Liver (tissue), 7 donors: ENCODE measurements at regions not wholly inside any gene's neighbourhood (a gene's known extent, or its start where the extent isn't known, plus 50 kb on each side); places are given as distances from the start of the nearest gene placed in this dataset.

Experiments used
- DNase-seq: peaks from one replicate; pipeline ENCODE4 v3.0.0-alpha.2; 2017; ENCODE audit warnings: low spot score
- H3K27ac ChIP-seq, 2 donors: one replicate each; pipeline ENCODE4 v1.7.0; 2013; ENCODE audit warnings: inconsistent platforms in 2 of 2, low read length in 2 of 2, control low read depth in 1 of 2, low read depth in 1 of 2, mild to moderate bottlenecking in 1 of 2
- H3K27me3 ChIP-seq, 4 donors: one replicate each; pipeline versions ENCODE4 v1.6.1 to v1.7.0; 2013; ENCODE audit warnings: low read length in 3 of 4, inconsistent platforms in 1 of 4, mild to moderate bottlenecking in 1 of 4, moderate library complexity in 1 of 4; ENCODE audit not compliant: control insufficient read depth in 4 of 4, insufficient read depth in 4 of 4
- H3K36me3 ChIP-seq, 4 donors: one replicate each; pipeline versions ENCODE4 v1.6.1 to v1.7.0; 2013; ENCODE audit warnings: low read length in 3 of 4, mild to moderate bottlenecking in 3 of 4, low read depth in 1 of 4, moderate library complexity in 1 of 4; ENCODE audit not compliant: control insufficient read depth in 4 of 4, insufficient read depth in 3 of 4
- H3K4me1 ChIP-seq, 4 donors: one replicate each; pipeline versions ENCODE4 v1.6.1 to v1.7.0; 2013; ENCODE audit warnings: low read length in 3 of 4, mild to moderate bottlenecking in 3 of 4, moderate library complexity in 1 of 4; ENCODE audit not compliant: control insufficient read depth in 4 of 4, insufficient read depth in 4 of 4
- H3K4me3 ChIP-seq, 3 donors: one replicate each; pipeline versions ENCODE4 v1.6.1 to v1.7.0; 2013; ENCODE audit warnings: low read length in 3 of 3, control low read depth in 1 of 3, low read depth in 1 of 3, mild to moderate bottlenecking in 1 of 3
- H3K9ac ChIP-seq, 2 donors: one replicate each; pipeline ENCODE4 v1.7.0; 2013; ENCODE audit warnings: low read length in 2 of 2, mild to moderate bottlenecking in 2 of 2, moderate library complexity in 2 of 2, control low read depth in 1 of 2, low read depth in 1 of 2
- H3K9me3 ChIP-seq, 4 donors: one replicate each; pipeline versions ENCODE4 v1.6.1 to v1.7.0; 2013; ENCODE audit warnings: low read length in 3 of 4; ENCODE audit not compliant: control insufficient read depth in 4 of 4
- FOXA1 ChIP-seq: IDR thresholded peaks from 2 replicates; pipeline ENCODE4 v1.6.1; 2016; ENCODE audit warnings: antibody characterized with exemption
- FOXA2 ChIP-seq: IDR thresholded peaks from 2 replicates; pipeline ENCODE4 v1.6.1; 2016; ENCODE audit warnings: antibody characterized with exemption
- HNF4A ChIP-seq, 2 donors: conservative IDR thresholded peaks; 2 replicates each; pipeline ENCODE4 v1.6.1; 2016; ENCODE audit warnings: antibody characterized with exemption in 2 of 2, mild to moderate bottlenecking in 2 of 2
- HNF4G ChIP-seq: IDR thresholded peaks from 2 replicates; pipeline ENCODE4 v1.6.1; 2016; ENCODE audit warnings: antibody characterized with exemption
- JUND ChIP-seq, 2 donors: IDR thresholded peaks; 2 replicates each; pipeline ENCODE4 v1.6.1; 2016; ENCODE audit warnings: antibody characterized with exemption in 2 of 2
- NR2F2 ChIP-seq: IDR thresholded peaks from 2 replicates; pipeline ENCODE4 v1.6.1; 2016; ENCODE audit warnings: antibody characterized with exemption
- RAD21 ChIP-seq, 2 donors: IDR thresholded peaks; 2 replicates each; pipeline ENCODE4 v1.6.1; 2016; ENCODE audit warnings: antibody characterized with exemption in 2 of 2, mild to moderate bottlenecking in 2 of 2
- TAF1 ChIP-seq: conservative IDR thresholded peaks from 2 replicates; pipeline ENCODE4 v1.6.1; 2016; ENCODE audit warnings: antibody characterized with exemption, mild to moderate bottlenecking
- YY1 ChIP-seq: IDR thresholded peaks from 2 replicates; pipeline ENCODE4 v1.6.1; 2016; ENCODE audit warnings: antibody characterized with exemption, mild to moderate bottlenecking
- ZBTB33 ChIP-seq: IDR thresholded peaks from 2 replicates; pipeline ENCODE4 v1.6.1; 2016; ENCODE audit warnings: antibody characterized with exemption
- WGBS: extraction: QIAGEN DNeasy Blood & Tissue Kit; methylation state at CpG from one replicate; pipeline ENCODE4 v1.1.7; 2013; 5-methylcytosine and 5-hydroxymethylcytosine counted together
- TF ChIP-seq, protein P1 (sequence below): IDR thresholded peaks from 2 replicates; pipeline ENCODE4 v1.6.1; 2016; ENCODE audit warnings: antibody characterized with exemption
- TF ChIP-seq, protein P2 (sequence below): IDR thresholded peaks from 2 replicates; pipeline ENCODE4 v1.6.1; 2016; ENCODE audit warnings: antibody characterized with exemption, mild to moderate bottlenecking
- TF ChIP-seq, protein P3 (sequence below): IDR thresholded peaks from 2 replicates; pipeline ENCODE4 v1.6.1; 2016; ENCODE audit warnings: antibody characterized with exemption
- donor health status: healthy.
- donor health status: healthy.
- donor health status: healthy.
- donor health status: healthy.

- Histone ChIP-seq H3K9ac (no peak overlapping the region), H3K27me3 (no peaks in the 10 kb centered on the region), H3K4me1 (no peaks in the 10 kb centered on the region), H3K4me3 (no peak overlapping the region), H3K9me3 (peaks cover 0 to 4% (median 0%) of the 10 kb centered on the region in 4 donors), H3K36me3 (no peaks in the 10 kb centered on the region), H3K27ac (no peak overlapping the region)
- 91% methylated on average over 5 of the region's 5 CpGs for WGBS
- DNase-seq, result no peak
- no peak for TF ChIP-seq HNF4G
- TF ChIP-seq, protein P1, sequence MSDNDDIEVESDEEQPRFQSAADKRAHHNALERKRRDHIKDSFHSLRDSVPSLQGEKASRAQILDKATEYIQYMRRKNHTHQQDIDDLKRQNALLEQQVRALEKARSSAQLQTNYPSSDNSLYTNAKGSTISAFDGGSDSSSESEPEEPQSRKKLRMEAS, result no peak
- no peak for TF ChIP-seq ZBTB33
- no peak for TF ChIP-seq TAF1
- TF ChIP-seq RAD21 (IDR thresholded peaks at IDR 0.05), result no peak
- TF ChIP-seq HNF4A (conservative IDR thresholded peaks at IDR 0.05), result no peak
- TF ChIP-seq JUND (IDR thresholded peaks at IDR 0.05), result no peak
- no peak for TF ChIP-seq FOXA1
Observed at GRCh38 chr9:100667448-100667847, 89.6 kb downstream of the CAVIN4 start.

- H3K36me3 ChIP-seq, result no peaks in the 10 kb centered on the region
- no peak for TF ChIP-seq ZBTB33
- no peak for DNase-seq
- no peak overlapping the region for H3K27ac ChIP-seq
- peaks cover 0 to 4% (median 0%) of the 10 kb centered on the region in 4 donors for H3K9me3 ChIP-seq
- WGBS, result 78% methylated on average over 6 of the region's 6 CpGs
- H3K4me3 ChIP-seq, result no peak overlapping the region
- H3K27me3 ChIP-seq, result no peaks in the 10 kb centered on the region
- H3K4me1 ChIP-seq, result no peaks in the 10 kb centered on the region
- H3K9ac ChIP-seq, result no peak overlapping the region
Observed at GRCh38 chr9:100668024-100668423, 90.1 kb downstream of the CAVIN4 start.

DNA sequence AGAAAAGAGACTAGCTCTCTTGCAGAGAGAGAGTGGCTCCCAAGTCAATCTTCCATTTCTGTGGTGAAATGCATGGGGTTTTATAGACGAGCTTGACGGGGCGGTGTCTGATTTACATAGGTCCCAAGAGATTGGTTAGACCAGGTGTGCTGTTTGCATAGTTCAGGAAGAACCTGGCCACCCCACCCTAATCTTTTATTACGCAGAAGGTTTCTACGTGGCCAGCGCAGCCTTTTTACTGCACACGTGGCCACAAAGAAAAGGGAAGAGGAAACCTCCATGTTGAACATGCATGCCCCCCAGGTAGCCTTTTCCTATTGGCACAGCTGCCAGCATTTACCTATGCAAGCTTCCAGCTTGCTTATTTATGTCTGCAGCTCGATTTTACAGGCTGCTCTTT is 92.1 kb downstream of the CAVIN4 start:
- WGBS, result 58% methylated on average over 8 of the region's 8 CpGs
- Histone ChIP-seq H3K4me3 (no peak overlapping the region), H3K36me3 (no peaks in the 10 kb centered on the region), H3K9me3 (peaks cover 0 to 4% (median 0%) of the 10 kb centered on the region in 4 donors), H3K27me3 (no peaks in the 10 kb centered on the region), H3K4me1 (no peaks in the 10 kb centered on the region), H3K27ac (no peak overlapping the region), H3K9ac (no peak overlapping the region)
- no peak for DNase-seq
- no peak for TF ChIP-seq NR2F2

DNA sequence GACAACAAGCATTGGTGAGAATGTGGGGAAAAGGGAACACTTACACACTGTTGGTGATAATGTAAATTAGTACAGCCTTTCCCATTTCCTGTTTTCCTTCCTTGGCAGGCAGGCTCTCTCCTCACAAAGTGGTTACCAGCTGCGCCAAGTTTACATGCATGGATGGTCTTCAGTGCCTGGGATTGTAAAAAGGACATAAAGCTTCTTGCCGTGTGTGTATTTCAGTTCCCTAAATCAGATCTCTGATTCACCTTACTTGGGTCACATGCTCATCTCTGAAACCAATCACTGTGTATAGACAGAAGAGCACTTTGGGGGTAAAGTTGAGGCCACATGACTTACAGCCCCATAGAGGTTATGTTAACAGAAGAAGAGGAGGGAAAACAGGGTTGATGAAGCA is 92.8 kb downstream of the CAVIN4 start:
- no peak overlapping the region for H3K4me3 ChIP-seq
- no peaks in the 10 kb centered on the region for H3K36me3 ChIP-seq
- no peaks in the 10 kb centered on the region for H3K4me1 ChIP-seq
- no peak overlapping the region for H3K27ac ChIP-seq
- WGBS, result 58% methylated on average over 2 of the region's 2 CpGs
- TF ChIP-seq HNF4G (no peak), FOXA2 (no peak), YY1 (no peak), RAD21 (IDR thresholded peaks at IDR 0.05) (no peak), JUND (IDR thresholded peaks at IDR 0.05) (no peak), HNF4A (conservative IDR thresholded peaks at IDR 0.05) (no peak), ZBTB33 (no peak)
- TF ChIP-seq, protein P2, sequence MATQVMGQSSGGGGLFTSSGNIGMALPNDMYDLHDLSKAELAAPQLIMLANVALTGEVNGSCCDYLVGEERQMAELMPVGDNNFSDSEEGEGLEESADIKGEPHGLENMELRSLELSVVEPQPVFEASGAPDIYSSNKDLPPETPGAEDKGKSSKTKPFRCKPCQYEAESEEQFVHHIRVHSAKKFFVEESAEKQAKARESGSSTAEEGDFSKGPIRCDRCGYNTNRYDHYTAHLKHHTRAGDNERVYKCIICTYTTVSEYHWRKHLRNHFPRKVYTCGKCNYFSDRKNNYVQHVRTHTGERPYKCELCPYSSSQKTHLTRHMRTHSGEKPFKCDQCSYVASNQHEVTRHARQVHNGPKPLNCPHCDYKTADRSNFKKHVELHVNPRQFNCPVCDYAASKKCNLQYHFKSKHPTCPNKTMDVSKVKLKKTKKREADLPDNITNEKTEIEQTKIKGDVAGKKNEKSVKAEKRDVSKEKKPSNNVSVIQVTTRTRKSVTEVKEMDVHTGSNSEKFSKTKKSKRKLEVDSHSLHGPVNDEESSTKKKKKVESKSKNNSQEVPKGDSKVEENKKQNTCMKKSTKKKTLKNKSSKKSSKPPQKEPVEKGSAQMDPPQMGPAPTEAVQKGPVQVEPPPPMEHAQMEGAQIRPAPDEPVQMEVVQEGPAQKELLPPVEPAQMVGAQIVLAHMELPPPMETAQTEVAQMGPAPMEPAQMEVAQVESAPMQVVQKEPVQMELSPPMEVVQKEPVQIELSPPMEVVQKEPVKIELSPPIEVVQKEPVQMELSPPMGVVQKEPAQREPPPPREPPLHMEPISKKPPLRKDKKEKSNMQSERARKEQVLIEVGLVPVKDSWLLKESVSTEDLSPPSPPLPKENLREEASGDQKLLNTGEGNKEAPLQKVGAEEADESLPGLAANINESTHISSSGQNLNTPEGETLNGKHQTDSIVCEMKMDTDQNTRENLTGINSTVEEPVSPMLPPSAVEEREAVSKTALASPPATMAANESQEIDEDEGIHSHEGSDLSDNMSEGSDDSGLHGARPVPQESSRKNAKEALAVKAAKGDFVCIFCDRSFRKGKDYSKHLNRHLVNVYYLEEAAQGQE, result no peak
- TF ChIP-seq, protein P1, result no peak
- TF ChIP-seq, protein P3, sequence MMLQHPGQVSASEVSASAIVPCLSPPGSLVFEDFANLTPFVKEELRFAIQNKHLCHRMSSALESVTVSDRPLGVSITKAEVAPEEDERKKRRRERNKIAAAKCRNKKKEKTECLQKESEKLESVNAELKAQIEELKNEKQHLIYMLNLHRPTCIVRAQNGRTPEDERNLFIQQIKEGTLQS, result no peak
- H3K27me3 ChIP-seq, result no peaks in the 10 kb centered on the region
- peaks cover 0 to 4% (median 0%) of the 10 kb centered on the region in 4 donors for H3K9me3 ChIP-seq
- no peak for DNase-seq
- H3K9ac ChIP-seq, result no peak overlapping the region
